ENCODE measurements at regions not wholly inside any gene's neighbourhood (a gene's known extent, or its start where the extent isn't known, plus 50 kb on each side); places are given as distances from the start of the nearest gene placed in this dataset.

GRCh38 chr6:133610227-133610840, 278.6 kb upstream of the TCF21 start:
- no peaks in the 10 kb centered on the region for H3K4me1 ChIP-seq (ENCODE audit: low read depth, poor library complexity, severe bottlenecking)
- H3K4me2 ChIP-seq, result no peak overlapping the region
- no peaks in the 10 kb centered on the region for H3K36me3 ChIP-seq (ENCODE audit: insufficient read depth)
- no peak overlapping the region for H2AFZ ChIP-seq (ENCODE audit: low read depth)
- no peak overlapping the region for H3K9ac ChIP-seq
- no peak overlapping the region for H3K27ac ChIP-seq
- TF ChIP-seq, protein P1, sequence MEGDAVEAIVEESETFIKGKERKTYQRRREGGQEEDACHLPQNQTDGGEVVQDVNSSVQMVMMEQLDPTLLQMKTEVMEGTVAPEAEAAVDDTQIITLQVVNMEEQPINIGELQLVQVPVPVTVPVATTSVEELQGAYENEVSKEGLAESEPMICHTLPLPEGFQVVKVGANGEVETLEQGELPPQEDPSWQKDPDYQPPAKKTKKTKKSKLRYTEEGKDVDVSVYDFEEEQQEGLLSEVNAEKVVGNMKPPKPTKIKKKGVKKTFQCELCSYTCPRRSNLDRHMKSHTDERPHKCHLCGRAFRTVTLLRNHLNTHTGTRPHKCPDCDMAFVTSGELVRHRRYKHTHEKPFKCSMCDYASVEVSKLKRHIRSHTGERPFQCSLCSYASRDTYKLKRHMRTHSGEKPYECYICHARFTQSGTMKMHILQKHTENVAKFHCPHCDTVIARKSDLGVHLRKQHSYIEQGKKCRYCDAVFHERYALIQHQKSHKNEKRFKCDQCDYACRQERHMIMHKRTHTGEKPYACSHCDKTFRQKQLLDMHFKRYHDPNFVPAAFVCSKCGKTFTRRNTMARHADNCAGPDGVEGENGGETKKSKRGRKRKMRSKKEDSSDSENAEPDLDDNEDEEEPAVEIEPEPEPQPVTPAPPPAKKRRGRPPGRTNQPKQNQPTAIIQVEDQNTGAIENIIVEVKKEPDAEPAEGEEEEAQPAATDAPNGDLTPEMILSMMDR (conservative IDR thresholded peaks at IDR 0.05; ENCODE audit: low read depth, low read length), result no peak
- H3K79me2 ChIP-seq (ENCODE audit: insufficient read depth, low read depth), result no peaks in the 10 kb centered on the region
- no peaks in the 10 kb centered on the region for H4K20me1 ChIP-seq (ENCODE audit: insufficient read depth)
- H3K4me3 ChIP-seq (IDR thresholded peaks at IDR 0.05; ENCODE audit: insufficient read depth, low read depth, low read length), result no peak overlapping the region
- no peaks in the 10 kb centered on the region for H3K27me3 ChIP-seq (ENCODE audit: insufficient read depth, low read depth)

DNA sequence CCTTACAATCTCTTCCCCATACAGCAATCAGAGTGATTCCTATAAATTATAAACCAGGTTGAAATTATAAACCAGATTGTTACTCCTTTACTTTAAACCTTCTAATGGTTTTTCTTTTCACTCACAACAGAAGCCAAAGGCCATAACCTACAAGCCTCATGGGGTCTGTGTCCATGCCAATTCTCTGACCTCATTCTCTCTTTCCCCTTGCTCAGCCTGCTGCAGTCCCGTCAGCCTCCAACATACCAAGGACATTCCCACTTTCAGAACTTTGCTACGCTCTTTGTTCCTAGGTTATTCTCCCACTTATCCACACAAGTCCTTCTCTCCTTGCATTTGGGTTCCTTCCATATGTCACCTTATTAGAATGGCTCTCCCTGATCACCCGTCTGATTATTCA, 277.9 kb upstream of the TCF21 start:
- H3K27me3 ChIP-seq (ENCODE audit: insufficient read depth, low read depth), result no peaks in the 10 kb centered on the region
- H3K79me2 ChIP-seq (ENCODE audit: insufficient read depth, low read depth), result no peaks in the 10 kb centered on the region
- no peak overlapping the region for H3K9ac ChIP-seq
- no peaks in the 10 kb centered on the region for H3K4me1 ChIP-seq (ENCODE audit: low read depth, poor library complexity, severe bottlenecking)
- H4K20me1 ChIP-seq (ENCODE audit: insufficient read depth), result no peaks in the 10 kb centered on the region
- TF ChIP-seq, protein P1 (conservative IDR thresholded peaks at IDR 0.05; ENCODE audit: low read depth, low read length), result no peak
- no peak overlapping the region for H3K27ac ChIP-seq
- H3K4me2 ChIP-seq, result no peak overlapping the region
- H2AFZ ChIP-seq (ENCODE audit: low read depth), result no peak overlapping the region
- H3K36me3 ChIP-seq (ENCODE audit: insufficient read depth), result no peaks in the 10 kb centered on the region
- no peak overlapping the region for H3K4me3 ChIP-seq (IDR thresholded peaks at IDR 0.05; ENCODE audit: insufficient read depth, low read depth, low read length)

DNA sequence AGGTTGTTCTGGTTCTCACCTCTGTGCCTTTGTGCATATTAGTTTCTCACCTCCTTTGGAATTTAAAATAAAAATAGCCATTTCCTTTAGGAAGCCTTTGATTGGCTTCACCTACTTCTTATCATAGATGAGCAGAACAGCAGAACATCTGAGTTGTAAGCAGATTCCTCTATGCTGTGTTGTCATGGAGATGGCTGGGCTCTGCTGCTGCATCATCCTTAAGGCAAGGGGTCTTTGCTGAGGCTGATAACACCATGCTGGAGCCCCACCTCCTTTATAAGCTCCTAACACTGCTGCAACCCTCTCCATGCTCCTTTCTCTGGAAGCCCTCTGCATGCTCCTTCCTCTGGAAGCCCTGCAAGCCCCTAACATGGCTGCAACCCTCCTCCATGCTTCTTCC, 276.5 kb upstream of the TCF21 start:
- no peak overlapping the region for H3K4me2 ChIP-seq
- no peaks in the 10 kb centered on the region for H3K36me3 ChIP-seq (ENCODE audit: insufficient read depth)
- H3K4me1 ChIP-seq (ENCODE audit: low read depth, poor library complexity, severe bottlenecking), result no peaks in the 10 kb centered on the region
- no peak overlapping the region for H2AFZ ChIP-seq (ENCODE audit: low read depth)
- H3K27ac ChIP-seq, result no peak overlapping the region
- H3K27me3 ChIP-seq (ENCODE audit: insufficient read depth, low read depth), result no peaks in the 10 kb centered on the region
- no peaks in the 10 kb centered on the region for H4K20me1 ChIP-seq (ENCODE audit: insufficient read depth)
- no peaks in the 10 kb centered on the region for H3K79me2 ChIP-seq (ENCODE audit: insufficient read depth, low read depth)
- no peak overlapping the region for H3K4me3 ChIP-seq (IDR thresholded peaks at IDR 0.05; ENCODE audit: insufficient read depth, low read depth, low read length)
- TF ChIP-seq, protein P1 (conservative IDR thresholded peaks at IDR 0.05; ENCODE audit: low read depth, low read length), result no peak
- no peak overlapping the region for H3K9ac ChIP-seq

DNA sequence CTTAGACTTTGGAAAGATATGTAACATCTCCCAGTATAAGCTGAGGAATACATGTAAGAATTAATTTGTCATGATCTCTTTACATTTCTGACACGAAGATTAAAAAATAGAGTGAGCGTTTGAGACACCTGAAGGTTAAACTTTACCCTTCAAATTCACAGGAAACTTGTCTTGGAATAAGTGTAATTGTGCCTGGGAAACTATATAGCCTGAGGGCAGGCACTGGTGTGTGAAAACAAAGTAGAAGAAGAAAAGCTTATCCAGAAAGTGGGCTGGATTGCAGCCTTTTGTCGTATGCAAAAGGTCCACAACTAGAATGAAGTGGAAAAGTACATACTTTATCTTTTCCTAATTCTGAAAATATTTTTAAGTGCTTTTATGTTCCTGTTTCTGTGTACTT, 275.7 kb upstream of the TCF21 start:
- no peaks in the 10 kb centered on the region for H3K36me3 ChIP-seq (ENCODE audit: insufficient read depth)
- H2AFZ ChIP-seq (ENCODE audit: low read depth), result no peak overlapping the region
- H3K4me3 ChIP-seq (IDR thresholded peaks at IDR 0.05; ENCODE audit: insufficient read depth, low read depth, low read length), result no peak overlapping the region
- TF ChIP-seq, protein P1 (conservative IDR thresholded peaks at IDR 0.05; ENCODE audit: low read depth, low read length), result no peak
- H3K27ac ChIP-seq, result no peak overlapping the region
- no peak overlapping the region for H3K4me2 ChIP-seq
- no peaks in the 10 kb centered on the region for H3K27me3 ChIP-seq (ENCODE audit: insufficient read depth, low read depth)
- no peak overlapping the region for H3K9ac ChIP-seq
- H3K79me2 ChIP-seq (ENCODE audit: insufficient read depth, low read depth), result no peaks in the 10 kb centered on the region
- H4K20me1 ChIP-seq (ENCODE audit: insufficient read depth), result no peaks in the 10 kb centered on the region
- no peaks in the 10 kb centered on the region for H3K4me1 ChIP-seq (ENCODE audit: low read depth, poor library complexity, severe bottlenecking)
